HG03432 (cell line): ENCODE measurements at regions not wholly inside any gene's neighbourhood (a gene's known extent, or its start where the extent isn't known, plus 50 kb on each side); places are given as distances from the start of the nearest gene placed in this dataset.
"Not testable (repeated sequence)": the region's sequence is repeated elsewhere in the genome, so short reads cannot be mapped to it uniquely, and the experiment has no call there.

Source experiments
- ATAC-seq: cut with Tn5 transposase; IDR thresholded peaks from one replicate; pipeline ENCODE4 v1.9.1; 2021; ENCODE audit warnings: mild to moderate bottlenecking, moderate library complexity; ENCODE audit not compliant: unreplicated experiment

DNA sequence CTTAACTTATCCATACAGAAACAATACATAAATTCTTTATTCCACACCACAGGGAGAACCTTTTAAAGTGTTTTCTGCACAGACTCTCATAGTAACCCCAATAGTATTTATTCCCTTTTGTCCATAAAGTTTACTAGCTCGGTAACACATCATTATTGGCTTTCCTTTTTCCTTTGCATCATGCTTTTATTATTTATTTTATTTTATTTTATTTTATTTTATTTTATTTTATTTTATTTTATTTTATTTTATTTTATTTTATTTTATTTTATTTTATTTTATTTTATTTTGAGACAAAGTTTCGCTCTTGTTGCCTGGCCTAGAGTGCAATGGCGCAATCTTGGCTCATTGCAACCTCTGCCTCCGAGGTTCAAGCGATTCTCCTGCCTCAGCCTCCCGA, 655.4 kb downstream of the VGLL3 start:
- ATAC-seq: not testable (repeated sequence)

- no peak for ATAC-seq
These were observed 657.3 kb downstream of the VGLL3 start for GRCh38 chr3:86333636-86334035.

DNA sequence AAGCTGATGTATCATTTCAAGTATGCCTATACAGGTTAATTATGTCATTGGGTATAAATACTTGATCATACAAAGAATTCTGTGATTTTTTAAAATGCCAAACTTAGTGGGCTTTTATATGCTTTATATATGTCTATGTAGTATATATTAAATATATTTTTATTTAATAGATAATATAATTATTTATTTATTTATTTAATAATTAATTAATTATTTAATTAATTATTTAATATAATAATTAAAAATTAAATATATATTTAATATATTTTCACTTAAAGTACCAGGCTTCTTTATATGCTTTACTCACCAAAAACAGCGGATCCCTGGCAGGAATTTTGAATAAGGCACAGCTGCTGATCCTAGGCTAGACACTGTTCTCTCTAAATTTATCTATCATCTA, 687.0 kb downstream of the VGLL3 start:
- ATAC-seq: no peak

- no peak for ATAC-seq
These were observed 708.7 kb downstream of the VGLL3 start for GRCh38 chr3:86282106-86282787.

DNA sequence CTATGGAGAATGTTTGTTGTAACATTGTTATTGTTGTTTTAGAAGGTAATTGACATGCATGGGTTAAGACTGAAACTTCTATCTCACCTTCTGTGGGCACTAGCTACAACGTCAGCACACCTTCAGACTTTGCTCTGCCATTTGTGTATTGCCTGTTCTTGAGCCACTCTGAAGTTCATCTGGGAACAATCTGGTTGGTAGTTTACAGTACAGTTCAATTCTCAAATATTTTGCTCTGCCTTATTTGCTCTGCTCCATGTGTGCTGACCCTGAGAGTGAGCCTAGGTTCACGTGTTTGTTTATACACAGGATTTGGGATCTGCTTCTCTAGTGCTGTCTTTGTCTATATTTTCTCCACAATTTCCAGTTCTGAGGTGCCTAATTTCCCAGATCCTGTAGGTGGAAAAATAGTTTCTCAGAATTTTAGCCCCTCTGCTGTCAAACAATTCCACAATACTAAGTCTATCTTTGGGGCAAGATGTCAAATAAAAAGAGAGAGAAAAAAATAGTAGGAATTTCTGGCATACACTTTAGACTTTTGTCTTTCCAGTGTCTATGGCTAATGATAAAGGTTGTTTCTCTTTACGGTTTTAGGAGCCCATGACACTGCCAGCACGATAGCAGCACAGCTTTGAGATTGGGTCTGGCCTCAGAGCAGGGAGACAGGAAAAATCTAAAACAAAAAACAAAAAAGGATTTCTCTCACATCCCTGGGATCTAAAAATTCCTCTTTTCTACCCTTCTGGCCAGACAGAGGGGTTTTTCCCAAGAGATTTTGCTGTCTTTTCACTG, 721.4 kb downstream of the VGLL3 start:
- no peak for ATAC-seq

DNA sequence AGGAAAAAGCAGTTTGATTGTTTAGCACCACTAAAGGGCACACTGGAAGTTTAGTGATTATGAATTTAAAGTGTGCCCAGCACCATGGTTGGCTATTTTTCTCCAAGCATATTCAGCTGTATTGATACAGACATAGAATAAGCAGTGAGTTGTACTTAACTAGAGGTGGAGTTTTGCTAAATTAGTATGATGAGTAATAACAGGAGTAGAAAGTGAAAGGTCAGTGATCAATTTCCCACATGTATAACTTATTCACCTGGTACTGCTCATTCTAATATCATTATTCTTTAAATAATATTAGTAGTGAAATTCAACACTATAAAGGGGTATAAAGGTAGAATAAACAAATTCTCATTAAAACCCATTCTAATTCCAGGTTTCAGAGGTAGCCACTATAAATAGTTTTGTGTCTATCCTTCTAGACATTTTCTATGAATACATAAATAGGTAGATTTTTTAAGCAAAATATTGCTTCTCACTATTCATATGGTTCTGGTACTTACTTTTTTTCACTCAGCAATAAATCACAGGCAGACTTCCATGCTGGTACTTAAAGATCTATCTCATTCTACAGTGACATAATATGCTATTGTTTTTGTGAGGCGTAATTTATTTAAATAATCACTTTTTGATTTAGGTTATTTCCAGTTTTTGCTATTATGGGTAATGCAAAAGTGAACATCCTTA, 732.9 kb downstream of the VGLL3 start:
- peak; percentile 95 for ATAC-seq

GRCh38 chr3:86254480-86254879, 736.5 kb downstream of the VGLL3 start:
- ATAC-seq: no peak

GRCh38 chr3:86251781-86252180, 739.2 kb downstream of the VGLL3 start:
- no peak for ATAC-seq

GRCh38 chr3:86249833-86250232, 741.1 kb downstream of the VGLL3 start:
- no peak for ATAC-seq

DNA sequence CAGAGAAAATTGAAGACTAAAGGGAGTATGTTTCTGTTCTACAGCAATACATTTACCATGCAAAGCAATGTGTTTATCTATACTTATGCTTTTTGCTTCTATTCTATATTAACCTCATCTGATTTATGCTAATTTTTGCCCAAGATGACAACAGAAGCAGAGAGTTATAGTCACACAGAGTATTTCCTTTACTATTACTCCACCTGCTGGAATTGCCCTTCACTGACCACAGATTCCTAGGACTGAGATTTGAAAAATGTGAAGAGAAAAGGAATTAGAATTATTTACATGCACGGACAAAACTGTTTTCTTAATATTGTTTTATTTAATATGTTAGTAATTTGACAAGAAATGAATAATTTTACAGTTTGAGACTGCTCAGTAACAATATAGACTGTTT, 745.6 kb downstream of the VGLL3 start:
- ATAC-seq: no peak

- ATAC-seq: no peak
These were observed 746.0 kb downstream of the VGLL3 start for GRCh38 chr3:86244905-86245304.

GRCh38 chr3:86239946-86240345, 751.0 kb downstream of the VGLL3 start:
- ATAC-seq: no peak

- peak; percentile 62 for ATAC-seq
These were observed 756.3 kb downstream of the VGLL3 start for GRCh38 chr3:86234506-86235254.

- ATAC-seq: no peak
These were observed 760.2 kb downstream of the VGLL3 start for GRCh38 chr3:86230762-86231161.

DNA sequence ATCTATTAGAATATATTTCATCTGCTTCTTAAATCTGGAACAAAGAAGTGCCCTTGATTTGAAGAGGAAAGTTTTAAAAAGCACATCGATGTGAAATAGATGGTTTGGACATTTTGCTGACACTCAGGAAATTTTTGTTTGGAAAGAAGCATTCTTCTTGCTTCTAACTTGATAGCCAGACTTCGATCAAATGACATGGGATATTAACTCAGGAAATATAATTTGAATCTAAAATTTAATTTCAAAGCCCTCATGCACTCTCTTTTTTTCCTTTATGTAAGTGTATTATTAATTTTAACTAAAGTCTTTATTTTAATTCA, 761.2 kb downstream of the VGLL3 start:
- no peak for ATAC-seq

- no peak for ATAC-seq
These were observed 761.7 kb downstream of the VGLL3 start for GRCh38 chr3:86229086-86229774.

DNA sequence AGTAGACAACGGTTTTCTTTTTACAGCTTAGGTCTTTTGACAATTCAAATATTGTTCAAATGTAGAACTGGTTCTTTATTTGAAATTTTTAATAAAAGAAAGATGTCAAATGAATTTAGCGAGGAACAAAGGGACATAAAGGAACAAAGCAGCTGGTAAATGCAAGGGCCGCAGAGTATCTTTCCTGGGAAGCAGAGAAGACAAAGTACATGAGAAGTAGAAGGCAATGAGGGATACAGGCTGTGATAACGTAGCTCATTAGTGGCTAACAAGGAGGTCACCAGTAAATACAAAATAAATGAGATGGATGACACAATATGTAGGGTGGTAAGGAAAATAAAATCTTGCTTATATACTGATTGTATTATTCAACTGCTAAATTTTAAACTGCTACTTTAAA, 762.8 kb downstream of the VGLL3 start:
- no peak for ATAC-seq

- ATAC-seq: no peak
These were observed 765.5 kb downstream of the VGLL3 start for GRCh38 chr3:86225461-86225860.

GRCh38 chr3:86221601-86222000, 769.3 kb downstream of the VGLL3 start:
- no peak for ATAC-seq

DNA sequence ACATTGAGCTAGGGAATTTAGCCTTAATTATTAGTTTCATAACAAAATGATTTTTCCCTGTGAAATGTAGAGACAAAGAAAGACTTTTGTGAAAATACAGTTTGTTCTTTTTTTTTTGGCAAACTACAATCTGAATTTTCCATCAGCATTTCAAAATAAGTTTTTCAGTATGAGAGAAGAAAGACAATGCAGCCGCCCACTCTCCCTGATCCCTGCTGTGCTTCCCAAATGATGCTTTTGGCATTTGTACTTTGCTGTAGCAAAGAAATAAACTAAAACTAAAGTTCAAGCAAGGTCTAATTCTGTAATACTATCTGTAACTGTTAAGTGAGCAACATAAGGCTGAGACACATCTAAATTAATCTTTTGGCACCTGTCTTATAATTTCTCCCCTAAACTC, 782.2 kb downstream of the VGLL3 start:
- no peak for ATAC-seq

DNA sequence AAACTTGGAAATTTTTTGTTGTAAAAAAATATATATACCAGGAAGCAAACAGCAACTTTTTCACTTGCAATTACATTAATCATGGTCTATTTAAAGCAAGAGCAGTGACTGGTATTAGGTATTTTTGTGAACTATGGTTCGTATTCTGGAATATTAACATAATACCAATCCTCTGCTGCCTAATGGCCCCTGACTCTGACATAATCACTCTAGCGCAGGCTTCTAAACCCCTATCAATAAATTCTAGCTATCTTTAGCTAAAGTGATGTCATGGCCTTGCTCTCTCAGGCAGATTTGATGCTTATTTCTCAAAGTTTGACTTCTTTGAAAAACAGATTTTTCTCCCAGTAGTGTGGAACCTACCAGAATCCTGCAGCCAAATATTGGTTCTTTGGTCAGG, 808.3 kb downstream of the VGLL3 start:
- ATAC-seq: no peak
